NT2/D1 (cell line): ENCODE measurements at regions not wholly inside any gene's neighbourhood (a gene's known extent, or its start where the extent isn't known, plus 50 kb on each side); places are given as distances from the start of the nearest gene placed in this dataset.

Experiments
- SUZ12 ChIP-seq: IDR thresholded peaks from 2 replicates; pipeline ENCODE4 v1.6.1; 2011; ENCODE audit not compliant: insufficient read length, insufficient read depth; ENCODE audit errors: extremely low read depth
- YY1 ChIP-seq: IDR thresholded peaks from 2 replicates; pipeline ENCODE4 v1.6.1; 2011; ENCODE audit not compliant: insufficient read length, insufficient read depth
- ZNF274 ChIP-seq: IDR thresholded peaks from 2 replicates; pipeline ENCODE4 v1.6.1; 2011; ENCODE audit warnings: mild to moderate bottlenecking, low read depth, low read length

- no peak for TF ChIP-seq YY1
- TF ChIP-seq ZNF274: no peak
- TF ChIP-seq SUZ12: no peak
Observed at GRCh38 chr9:71302776-71303175, 181.4 kb upstream of the TRPM3 start.
